Panc1 (cell line): ENCODE measurements at regions not wholly inside any gene's neighbourhood (a gene's known extent, or its start where the extent isn't known, plus 50 kb on each side); places are given as distances from the start of the nearest gene placed in this dataset.

Experiments
- ATAC-seq: fragments of 200-7000 bp; cut with Tn5 transposase; 2 replicates; pipeline ENCODE4 v1.9.1; 2020; ENCODE audit warnings: mild to moderate bottlenecking, moderate library complexity
- BruUV-seq: library from RNA; stranded (reverse); fragments of 400-500 nt; replicated peaks from 2 replicates; lab custom pipeline; 2021; lab: Mats Ljungman, UMichigan
- CTCF ChIA-PET: fragments of 300-600 bp; sonication (Branson Sonifier 250); formaldehyde crosslinking; loops from one replicate; lab custom pipeline; 2022; ENCODE audit warnings: antibody characterized with exemption; lab: Charles Lee
- POLR2A ChIA-PET: fragments of 300-600 bp; sonication (Branson Sonifier 250); formaldehyde crosslinking; loops from one replicate; lab custom pipeline; 2022; ENCODE audit warnings: antibody characterized with exemption; lab: Charles Lee
- DNase-seq: peaks from one replicate; pipeline ENCODE4 v3.0.0-alpha.2; 2010; ENCODE audit warnings: low read depth, low spot score
- H3K27ac ChIP-seq: 2 replicates; pipeline ENCODE4 v1.5.1; 2011; ENCODE audit warnings: mild to moderate bottlenecking, low read length, inconsistent platforms
- H3K27me3 ChIP-seq: fragments of 200-500 bp; sonication (Bioruptor generic); 2 replicates; pipeline ENCODE4 v1.6.0; 2014; ENCODE audit warnings: low read length, inconsistent platforms; ENCODE audit not compliant: control insufficient read depth, insufficient read depth
- H3K36me3 ChIP-seq: fragments of 200-500 bp; sonication (Bioruptor generic); 2 replicates; pipeline ENCODE4 v1.5.1; 2014; ENCODE audit warnings: inconsistent platforms, mild to moderate bottlenecking, low read length, moderate library complexity; ENCODE audit not compliant: control insufficient read depth, insufficient read depth
- H3K4me1 ChIP-seq: 2 replicates; pipeline ENCODE4 v1.5.1; 2011; ENCODE audit warnings: inconsistent platforms, mild to moderate bottlenecking, low read length, moderate library complexity; ENCODE audit not compliant: control insufficient read depth, insufficient read depth
- H3K4me3 ChIP-seq, 2 experiments: 2 replicates each; pipeline ENCODE4 v1.5.1; 2011 to 2012; ENCODE audit warnings: low read depth in 2 of 2, low read length in 2 of 2, mild to moderate bottlenecking in 2 of 2, inconsistent platforms in 1 of 2, moderate library complexity in 1 of 2
- H3K9me3 ChIP-seq: fragments of 200-500 bp; sonication (Bioruptor generic); 2 replicates; pipeline ENCODE4 v1.5.1; 2014; ENCODE audit warnings: low read depth, mild to moderate bottlenecking, inconsistent platforms, low read length, moderate library complexity; ENCODE audit not compliant: control insufficient read depth, insufficient read depth
- CTCF ChIP-seq: fragments of 450-650 bp; IDR thresholded peaks from 2 replicates; pipeline ENCODE4 v1.5.1; 2017; ENCODE audit warnings: mild to moderate bottlenecking
- POLR2AphosphoS5 ChIP-seq: IDR thresholded peaks from 2 replicates; pipeline ENCODE4 v1.6.1; 2012; ENCODE audit warnings: mild to moderate bottlenecking, low read depth, low read length, moderate library complexity
- REST ChIP-seq, 2 experiments: IDR thresholded peaks; 2 replicates each; pipeline ENCODE4 v1.6.1; 2011 to 2012; ENCODE audit warnings: low read depth in 2 of 2, control low read depth in 1 of 2, low read length in 1 of 2, mild to moderate bottlenecking in 1 of 2, moderate library complexity in 1 of 2; ENCODE audit not compliant: insufficient read depth in 1 of 2
- SIN3A ChIP-seq: IDR thresholded peaks from 2 replicates; pipeline ENCODE4 v1.6.1; 2012; ENCODE audit warnings: low read depth, mild to moderate bottlenecking, low read length, moderate library complexity, borderline replicate concordance; ENCODE audit not compliant: insufficient read depth
- TCF7L2 ChIP-seq: IDR thresholded peaks from 2 replicates; pipeline ENCODE4 v1.6.1; 2011; ENCODE audit warnings: mild to moderate bottlenecking, low read depth, low read length, inconsistent platforms
- in situ Hi-C: cut with HindIII; loops from 2 replicates; pipeline ENCODE4 v1.10.0; 2016; ENCODE audit warnings: low sequenced_read_pairs, low pct_unique_long_range_greater_than_20kb
- intact Hi-C: fragments of 100-400 bp; cut with micrococcal nuclease; formaldehyde crosslinking; loops from one replicate; pipeline ENCODE4 v1.10.0; 2022; ENCODE audit not compliant: unreplicated experiment

GRCh38 chr19:31991984-31992655 is 353.3 kb upstream of the ZNF507 start:
- TF ChIP-seq CTCF (no peak), REST (IDR thresholded peaks at IDR 0.05; ENCODE audit: insufficient read depth in 1 of 2, low read depth in 2 of 2, low read length in 1 of 2) (no peak), TCF7L2 (no peak), SIN3A (no peak), POLR2AphosphoS5 (no peak)
- Histone ChIP-seq H3K27me3 (no peaks in the 10 kb centered on the region; the same call in 1 of the 2 replicates), H3K36me3 (no peaks in the 10 kb centered on the region), H3K4me1 (no peaks in the 10 kb centered on the region), H3K27ac (no peak overlapping the region), H3K4me3 (no peak overlapping the region), H3K9me3 (no peaks in the 10 kb centered on the region)
- ATAC-seq (no peak), DNase-seq (no peak)
- ChIA-PET POLR2A (no interaction called here), CTCF (no interaction called here)
- intact Hi-C loops (no loop called here), in situ Hi-C loops (no loop called here)
- BruUV-seq, result no TSS peak

- Histone ChIP-seq H3K4me3 (no peak overlapping the region), H3K27me3 (no peaks in the 10 kb centered on the region; the same call in 1 of the 2 replicates), H3K36me3 (no peaks in the 10 kb centered on the region), H3K9me3 (no peaks in the 10 kb centered on the region), H3K27ac (no peak overlapping the region), H3K4me1 (no peaks in the 10 kb centered on the region)
- DNase-seq (no peak), ATAC-seq (no peak)
- no TSS peak for BruUV-seq
- ChIA-PET POLR2A (no interaction called here), CTCF (no interaction called here)
- TF ChIP-seq REST (IDR thresholded peaks at IDR 0.05; ENCODE audit: insufficient read depth in 1 of 2, low read depth in 2 of 2, low read length in 1 of 2) (no peak), POLR2AphosphoS5 (no peak), CTCF (no peak), TCF7L2 (no peak), SIN3A (no peak)
- intact Hi-C loops (no loop called here), in situ Hi-C loops (no loop called here)
Observed at GRCh38 chr19:31992750-31993149, 352.7 kb upstream of the ZNF507 start.
